HG03060 (cell line): ENCODE measurements at regions not wholly inside any gene's neighbourhood (a gene's known extent, or its start where the extent isn't known, plus 50 kb on each side); places are given as distances from the start of the nearest gene placed in this dataset.

Source experiments
- ATAC-seq: cut with Tn5 transposase; IDR thresholded peaks from one replicate; pipeline ENCODE4 v1.9.1; 2021; ENCODE audit warnings: low read depth, moderate number of reproducible peaks; ENCODE audit not compliant: unreplicated experiment

GRCh38 chr2:221088506-221088905, 483.6 kb downstream of the EPHA4 start:
- no peak for ATAC-seq

GRCh38 chr2:221095356-221095755, 476.7 kb downstream of the EPHA4 start:
- ATAC-seq: no peak

GRCh38 chr2:221096706-221097567, 475.2 kb downstream of the EPHA4 start:
- no peak for ATAC-seq

GRCh38 chr2:221097568-221097915, 474.6 kb downstream of the EPHA4 start:
- ATAC-seq: no peak

GRCh38 chr2:221097949-221098348, 474.2 kb downstream of the EPHA4 start:
- ATAC-seq: no peak

- no peak for ATAC-seq
These were observed 471.5 kb downstream of the EPHA4 start for GRCh38 chr2:221100467-221101089.

- ATAC-seq: no peak
These were observed 469.0 kb downstream of the EPHA4 start for GRCh38 chr2:221102896-221103688.

- ATAC-seq: no peak
These were observed 468.2 kb downstream of the EPHA4 start for GRCh38 chr2:221103930-221104329.

GRCh38 chr2:221104361-221104811, 467.7 kb downstream of the EPHA4 start:
- no peak for ATAC-seq

GRCh38 chr2:221106241-221106640, 465.9 kb downstream of the EPHA4 start:
- no peak for ATAC-seq

- no peak for ATAC-seq
These were observed 464.7 kb downstream of the EPHA4 start for GRCh38 chr2:221107424-221107823.

- ATAC-seq: no peak
These were observed 462.6 kb downstream of the EPHA4 start for GRCh38 chr2:221109552-221109951.

- ATAC-seq: no peak
These were observed 460.4 kb downstream of the EPHA4 start for GRCh38 chr2:221111739-221112138.

- ATAC-seq: no peak
These were observed 459.4 kb downstream of the EPHA4 start for GRCh38 chr2:221112744-221113143.

- ATAC-seq: no peak
These were observed 456.2 kb downstream of the EPHA4 start for GRCh38 chr2:221115944-221116343.

GRCh38 chr2:221120643-221121042, 451.5 kb downstream of the EPHA4 start:
- ATAC-seq: no peak

GRCh38 chr2:221123396-221123795, 448.7 kb downstream of the EPHA4 start:
- ATAC-seq: no peak

- ATAC-seq: no peak
These were observed 447.4 kb downstream of the EPHA4 start for GRCh38 chr2:221124532-221125240.

GRCh38 chr2:221125691-221126090, 446.4 kb downstream of the EPHA4 start:
- ATAC-seq: no peak

- no peak for ATAC-seq
These were observed 442.4 kb downstream of the EPHA4 start for GRCh38 chr2:221129657-221130056.

- no peak for ATAC-seq
These were observed 441.7 kb downstream of the EPHA4 start for GRCh38 chr2:221130431-221130830.
